ENCODE measurements at regions not wholly inside any gene's neighbourhood (a gene's known extent, or its start where the extent isn't known, plus 50 kb on each side); places are given as distances from the start of the nearest gene placed in this dataset.
"Not testable (repeated sequence)": the region's sequence is repeated elsewhere in the genome, so short reads cannot be mapped to it uniquely, and the experiment has no call there.

- Histone ChIP-seq H3K4me1 (no peaks in the 10 kb centered on the region), H3K27me3 (no peaks in the 10 kb centered on the region), H3K36me3 (no peaks in the 10 kb centered on the region), H3K9me3 (no peaks in the 10 kb centered on the region), H3K27ac (no peak overlapping the region), H3K4me3 (no peak overlapping the region)
- DNase-seq (ENCODE audit: extremely low spot score in 2 of 2): no peak
- intact Hi-C loops (cut with DNase I): no loop called here
- TF ChIP-seq POLR2AphosphoS5 (IDR thresholded peaks at IDR 0.05; ENCODE audit: insufficient read depth in 1 of 2, low read depth in 1 of 2): no peak
- TF ChIP-seq CTCF (IDR thresholded peaks at IDR 0.05): no peak
- TF ChIP-seq POLR2A (IDR thresholded peaks at IDR 0.05): no peak
Measured at GRCh38 chr3:20999661-21000060, 751.3 kb downstream of the ZNF385D start.

- Histone ChIP-seq H3K27ac (no peak overlapping the region), H3K4me1 (no peaks in the 10 kb centered on the region), H3K4me3 (no peak overlapping the region), H3K9me3 (no peaks in the 10 kb centered on the region), H3K27me3 (no peaks in the 10 kb centered on the region), H3K36me3 (no peaks in the 10 kb centered on the region)
- TF ChIP-seq POLR2A (IDR thresholded peaks at IDR 0.05): no peak
- no peak for TF ChIP-seq POLR2AphosphoS5 (IDR thresholded peaks at IDR 0.05; ENCODE audit: insufficient read depth in 1 of 2, low read depth in 1 of 2)
- TF ChIP-seq CTCF (IDR thresholded peaks at IDR 0.05): no peak
- intact Hi-C loops (cut with DNase I): no loop called here
- DNase-seq (ENCODE audit: extremely low spot score in 2 of 2): no peak
Measured at GRCh38 chr3:20997183-20997582, 753.8 kb downstream of the ZNF385D start.

GRCh38 chr3:20990896-20991295 lies 760.1 kb downstream of the ZNF385D start:
- no peaks in the 10 kb centered on the region for H3K4me1 ChIP-seq
- no peak overlapping the region for H3K4me3 ChIP-seq

GRCh38 chr3:20989653-20990052 lies 761.4 kb downstream of the ZNF385D start:
- H3K4me3 ChIP-seq; DNase-seq (ENCODE audit: extremely low spot score in 2 of 2); H3K9me3 ChIP-seq; H3K27me3 ChIP-seq; H3K36me3 ChIP-seq; H3K4me1 ChIP-seq; intact Hi-C loops (cut with DNase I); H3K27ac ChIP-seq: not testable (repeated sequence)

More at GRCh38 chr3:20990896-20991295, 760.1 kb downstream of the ZNF385D start:
- no peaks in the 10 kb centered on the region for H3K9me3 ChIP-seq
- no peak for TF ChIP-seq POLR2A (IDR thresholded peaks at IDR 0.05)
- TF ChIP-seq CTCF (IDR thresholded peaks at IDR 0.05): no peak
- no peak for TF ChIP-seq POLR2AphosphoS5 (IDR thresholded peaks at IDR 0.05; ENCODE audit: insufficient read depth in 1 of 2, low read depth in 1 of 2)
- H3K27me3 ChIP-seq: no peaks in the 10 kb centered on the region
- DNase-seq (ENCODE audit: extremely low spot score in 2 of 2): no peak
- no peaks in the 10 kb centered on the region for H3K36me3 ChIP-seq
- H3K27ac ChIP-seq: no peak overlapping the region
- intact Hi-C loops (cut with DNase I): no loop called here

GRCh38 chr3:20984594-20985205 lies 766.3 kb downstream of the ZNF385D start:
- no peak for DNase-seq (ENCODE audit: extremely low spot score in 2 of 2)
- intact Hi-C loops (cut with DNase I): no loop called here

More at GRCh38 chr3:20984594-20985205, 766.3 kb downstream of the ZNF385D start:
- Histone ChIP-seq H3K36me3 (no peaks in the 10 kb centered on the region), H3K27ac (no peak overlapping the region), H3K4me3 (no peak overlapping the region), H3K27me3 (no peaks in the 10 kb centered on the region), H3K4me1 (no peaks in the 10 kb centered on the region), H3K9me3 (no peaks in the 10 kb centered on the region)
- TF ChIP-seq CTCF (IDR thresholded peaks at IDR 0.05): no peak
- no peak for TF ChIP-seq POLR2AphosphoS5 (IDR thresholded peaks at IDR 0.05; ENCODE audit: insufficient read depth in 1 of 2, low read depth in 1 of 2)
- TF ChIP-seq POLR2A (IDR thresholded peaks at IDR 0.05): no peak

Data from vagina (tissue), 2 donors.